Thoracic aorta (tissue), 2 donors: ENCODE measurements at regions not wholly inside any gene's neighbourhood (a gene's known extent, or its start where the extent isn't known, plus 50 kb on each side); places are given as distances from the start of the nearest gene placed in this dataset.

Source experiments
- ATAC-seq: fragments of 150-250 bp; one replicate; pipeline ENCODE4 v1.8.0; 2017; ENCODE audit warnings: low read depth; ENCODE audit not compliant: insufficient number of reproducible peaks, low FRiP score
- DNase-seq: peaks from one replicate; pipeline ENCODE4 v3.0.0-alpha.2; 2020; ENCODE audit warnings: low spot score
- H3K27ac ChIP-seq, 2 donors: fragments of 200-600 bp; sonication (generic); 1 replicate in 1 of 2; 2 replicates in 1 of 2; pipeline ENCODE4 v1.5.1; 2016; ENCODE audit warnings: mild to moderate bottlenecking in 2 of 2, moderate library complexity in 2 of 2
- H3K27me3 ChIP-seq: fragments of 200-600 bp; sonication (generic); replicated peaks from 2 replicates; pipeline ENCODE4 v1.6.0; 2016; ENCODE audit warnings: mild to moderate bottlenecking; ENCODE audit not compliant: insufficient read depth
- H3K36me3 ChIP-seq: fragments of 200-600 bp; sonication (generic); one replicate; pipeline ENCODE4 v1.5.1; 2016
- H3K4me1 ChIP-seq, 2 donors: fragments of 200-600 bp; sonication (generic); 1 replicate in 1 of 2; 2 replicates in 1 of 2; pipeline versions ENCODE4 v1.5.1 to v1.6.0; 2016; ENCODE audit warnings: low read depth in 2 of 2, mild to moderate bottlenecking in 1 of 2; ENCODE audit not compliant: control insufficient read depth in 1 of 2
- H3K4me3 ChIP-seq: fragments of 200-600 bp; sonication (generic); 2 replicates; pipeline ENCODE4 v1.5.1; 2016; ENCODE audit warnings: mild to moderate bottlenecking
- H3K9me3 ChIP-seq: fragments of 200-600 bp; sonication (generic); 2 replicates; pipeline ENCODE4 v1.5.1; 2016
- TF ChIP-seq, protein P1 (sequence below): fragments of 200-600 bp; sonication (generic); IDR thresholded peaks from one replicate; pipeline ENCODE4 v1.5.1; 2019; ENCODE audit warnings: antibody characterized with exemption

DNA sequence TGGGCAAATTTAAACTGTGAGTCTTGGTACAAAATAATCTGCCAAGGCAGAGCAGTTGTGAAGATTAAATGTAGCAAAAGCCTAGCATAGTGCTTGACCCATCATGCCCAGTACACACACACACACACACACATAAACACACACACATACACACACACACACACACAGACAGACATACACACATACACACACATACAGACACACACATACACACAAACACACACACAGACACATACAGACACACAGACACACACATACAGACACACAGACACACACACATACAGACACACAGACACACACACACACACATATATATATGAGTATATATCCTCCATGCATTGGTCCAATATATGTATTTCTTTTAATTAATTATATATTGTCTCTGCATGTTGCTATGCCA is 328.8 kb upstream of the DNAJC19 start:
- Histone ChIP-seq H3K36me3 (no peaks in the 10 kb centered on the region), H3K4me3 (no peak overlapping the region), H3K27ac (no peak overlapping the region), H3K4me1 (no peaks in the 10 kb centered on the region), H3K27me3 (no peaks in the 10 kb centered on the region), H3K9me3 (no peaks in the 10 kb centered on the region)
- DNase-seq, result no peak
- TF ChIP-seq, protein P1, sequence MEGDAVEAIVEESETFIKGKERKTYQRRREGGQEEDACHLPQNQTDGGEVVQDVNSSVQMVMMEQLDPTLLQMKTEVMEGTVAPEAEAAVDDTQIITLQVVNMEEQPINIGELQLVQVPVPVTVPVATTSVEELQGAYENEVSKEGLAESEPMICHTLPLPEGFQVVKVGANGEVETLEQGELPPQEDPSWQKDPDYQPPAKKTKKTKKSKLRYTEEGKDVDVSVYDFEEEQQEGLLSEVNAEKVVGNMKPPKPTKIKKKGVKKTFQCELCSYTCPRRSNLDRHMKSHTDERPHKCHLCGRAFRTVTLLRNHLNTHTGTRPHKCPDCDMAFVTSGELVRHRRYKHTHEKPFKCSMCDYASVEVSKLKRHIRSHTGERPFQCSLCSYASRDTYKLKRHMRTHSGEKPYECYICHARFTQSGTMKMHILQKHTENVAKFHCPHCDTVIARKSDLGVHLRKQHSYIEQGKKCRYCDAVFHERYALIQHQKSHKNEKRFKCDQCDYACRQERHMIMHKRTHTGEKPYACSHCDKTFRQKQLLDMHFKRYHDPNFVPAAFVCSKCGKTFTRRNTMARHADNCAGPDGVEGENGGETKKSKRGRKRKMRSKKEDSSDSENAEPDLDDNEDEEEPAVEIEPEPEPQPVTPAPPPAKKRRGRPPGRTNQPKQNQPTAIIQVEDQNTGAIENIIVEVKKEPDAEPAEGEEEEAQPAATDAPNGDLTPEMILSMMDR, result no peak
- no peak for ATAC-seq

DNA sequence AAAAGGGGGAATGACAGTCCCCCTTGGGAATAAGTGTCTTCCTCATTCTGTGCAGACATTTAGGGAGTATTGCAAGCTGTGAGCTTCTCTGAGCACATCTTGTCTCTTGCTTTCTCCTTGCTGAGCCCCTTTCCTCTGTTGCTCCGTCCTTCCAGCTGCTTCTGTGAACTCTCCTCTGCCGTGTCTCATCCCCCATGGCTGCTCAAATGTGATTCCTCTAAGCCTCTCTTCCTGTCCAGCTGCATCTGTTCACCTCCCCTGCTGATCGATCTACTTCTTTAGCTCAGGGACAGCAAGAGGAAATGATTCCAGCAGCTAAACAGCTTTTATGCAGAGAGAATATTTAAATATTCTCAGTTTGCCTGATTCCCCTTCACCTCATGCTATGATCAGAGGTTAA is 328.0 kb upstream of the DNAJC19 start:
- H3K4me3 ChIP-seq, result no peak overlapping the region
- no peaks in the 10 kb centered on the region for H3K9me3 ChIP-seq
- TF ChIP-seq, protein P1, result no peak
- DNase-seq (no peak), ATAC-seq (no peak)
- no peak overlapping the region for H3K27ac ChIP-seq
- no peaks in the 10 kb centered on the region for H3K36me3 ChIP-seq
- H3K27me3 ChIP-seq, result no peaks in the 10 kb centered on the region
- H3K4me1 ChIP-seq, result no peaks in the 10 kb centered on the region

DNA sequence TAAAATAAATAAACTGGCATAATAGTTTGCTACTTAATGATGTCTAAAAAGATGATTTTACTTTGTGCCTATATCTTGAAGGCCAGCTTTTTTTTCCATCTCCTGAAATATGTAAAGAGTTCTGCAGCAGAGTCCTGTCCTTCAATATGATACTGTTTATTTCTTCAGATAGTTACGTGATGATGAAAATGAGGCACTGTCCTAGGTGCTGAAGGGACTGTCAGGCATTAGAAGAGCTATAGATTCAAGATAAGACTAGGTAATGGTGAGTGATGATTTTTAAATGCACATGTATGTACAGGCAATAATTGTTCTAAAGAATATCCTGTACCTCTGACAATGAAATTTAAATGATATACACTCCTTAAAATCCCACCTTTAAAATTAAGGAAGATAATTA is 326.9 kb upstream of the DNAJC19 start:
- ATAC-seq, result no peak
- TF ChIP-seq, protein P1, result no peak
- DNase-seq, result no peak
- no peak overlapping the region for H3K27ac ChIP-seq
- no peaks in the 10 kb centered on the region for H3K27me3 ChIP-seq
- H3K4me3 ChIP-seq, result no peak overlapping the region
- no peaks in the 10 kb centered on the region for H3K9me3 ChIP-seq
- no peaks in the 10 kb centered on the region for H3K4me1 ChIP-seq
- H3K36me3 ChIP-seq, result no peaks in the 10 kb centered on the region

DNA sequence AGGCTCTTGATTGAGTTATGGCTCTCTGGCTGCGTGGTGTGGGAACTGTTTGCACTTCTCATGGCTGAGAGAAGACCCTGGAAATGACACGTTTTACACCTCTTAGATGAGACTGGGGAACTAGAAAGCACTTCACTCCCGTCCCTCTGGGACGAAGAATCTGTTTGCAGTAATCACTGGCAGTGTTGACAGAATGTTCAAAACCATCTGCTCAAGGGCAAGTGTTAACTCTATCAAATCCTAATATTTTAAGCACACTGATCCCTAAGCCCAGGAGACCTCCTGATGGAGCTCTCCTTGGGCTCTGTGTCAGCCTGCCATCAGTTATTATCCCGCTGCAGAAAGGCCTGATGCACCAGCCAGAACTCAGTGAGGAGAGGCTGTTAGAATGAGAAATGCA is 323.8 kb upstream of the DNAJC19 start:
- DNase-seq (no peak), ATAC-seq (no peak)
- H3K4me3 ChIP-seq, result no peak overlapping the region
- no peaks in the 10 kb centered on the region for H3K36me3 ChIP-seq
- no peaks in the 10 kb centered on the region for H3K9me3 ChIP-seq
- TF ChIP-seq, protein P1, result no peak
- H3K4me1 ChIP-seq, result no peaks in the 10 kb centered on the region
- H3K27ac ChIP-seq, result no peak overlapping the region
- H3K27me3 ChIP-seq, result no peaks in the 10 kb centered on the region

DNA sequence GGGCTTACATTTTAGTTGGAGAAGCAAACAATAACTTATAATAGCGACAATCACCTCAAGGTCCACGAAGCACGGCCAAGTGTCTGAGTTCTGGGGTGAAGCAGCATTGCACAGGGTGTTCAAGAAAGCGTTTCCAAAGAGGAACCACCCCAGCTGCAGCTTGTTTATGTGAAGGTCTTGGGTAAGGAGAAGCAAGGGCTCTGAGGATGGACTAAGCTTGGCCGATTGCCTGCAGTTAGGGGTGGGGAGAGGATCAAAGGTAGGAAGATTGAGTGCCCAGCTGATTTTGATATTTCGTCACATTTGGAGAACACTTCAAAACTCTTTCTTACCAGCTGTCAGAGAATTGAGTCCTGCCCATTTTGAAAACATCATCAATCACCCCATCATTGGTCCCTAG is 321.6 kb upstream of the DNAJC19 start:
- no peaks in the 10 kb centered on the region for H3K9me3 ChIP-seq
- H3K4me3 ChIP-seq, result no peak overlapping the region
- ATAC-seq, result no peak
- H3K27me3 ChIP-seq, result no peaks in the 10 kb centered on the region
- TF ChIP-seq, protein P1, result no peak
- no peak overlapping the region for H3K27ac ChIP-seq
- H3K36me3 ChIP-seq, result no peaks in the 10 kb centered on the region
- no peaks in the 10 kb centered on the region for H3K4me1 ChIP-seq
- DNase-seq, result no peak
